Heart left ventricle (tissue), 16 donors: ENCODE measurements at regions not wholly inside any gene's neighbourhood (a gene's known extent, or its start where the extent isn't known, plus 50 kb on each side); places are given as distances from the start of the nearest gene placed in this dataset.
"Not testable (repeated sequence)": the region's sequence is repeated elsewhere in the genome, so short reads cannot be mapped to it uniquely, and the experiment has no call there.

Experiments
- ATAC-seq, 4 donors: fragments of 200-7000 bp; cut with Tn5 transposase; one replicate each; pipeline ENCODE4 v1.9.1; 2020 to 2022; ENCODE audit warnings: moderate library complexity in 4 of 4, mild to moderate bottlenecking in 3 of 4, moderate number of reproducible peaks in 1 of 4
- DNase-seq, 5 donors: peaks; one replicate each; pipeline ENCODE4 v3.0.0-alpha.2; 2020
- H3K27ac ChIP-seq, 12 donors: fragments of 200-600 bp; sonication (generic) in 4 of 12; one replicate each; pipeline versions ENCODE4 v1.5.0 to v1.8.0; 2016 to 2022; ENCODE audit warnings: mild to moderate bottlenecking in 2 of 12
- H3K27me3 ChIP-seq, 9 donors: fragments of 200-600 bp; sonication (generic) in 2 of 9; one replicate each; pipeline versions ENCODE4 v1.5.1 to v1.8.0; 2016 to 2022; ENCODE audit warnings: mild to moderate bottlenecking in 3 of 9
- H3K36me3 ChIP-seq, 9 donors: fragments of 200-600 bp; sonication (generic) in 2 of 9; one replicate each; pipeline versions ENCODE4 v1.5.0 to v1.8.0; 2018 to 2022; ENCODE audit warnings: mild to moderate bottlenecking in 2 of 9
- H3K4me1 ChIP-seq, 12 donors: fragments of 200-600 bp; sonication (generic) in 4 of 12; one replicate each; pipeline versions ENCODE4 v1.5.0 to v1.8.0; 2016 to 2022; ENCODE audit warnings: mild to moderate bottlenecking in 3 of 12
- H3K4me3 ChIP-seq, 12 donors: fragments of 200-600 bp; sonication (generic) in 4 of 12; one replicate each; pipeline versions ENCODE4 v1.5.0 to v1.8.0; 2017 to 2022; ENCODE audit warnings: mild to moderate bottlenecking in 9 of 12, moderate library complexity in 4 of 12
- H3K9me3 ChIP-seq, 12 donors: fragments of 200-600 bp; sonication (generic) in 4 of 12; one replicate each; pipeline versions ENCODE4 v1.5.0 to v1.8.0; 2016 to 2022; ENCODE audit warnings: mild to moderate bottlenecking in 1 of 12
- POLR2A ChIP-seq, 2 donors: fragments of 450-650 bp; IDR thresholded peaks; one replicate each; pipeline ENCODE4 v1.6.1; 2017; ENCODE audit warnings: antibody characterized with exemption in 2 of 2, mild to moderate bottlenecking in 2 of 2, moderate library complexity in 2 of 2
- WGBS, 4 donors: extraction: QIAGEN DNeasy Blood & Tissue Kit in 2 of 4; methylation state at CpG; one replicate each; pipeline versions ENCODE4 v1.1.5 to v1.1.7; 2013 to 2018; 5-methylcytosine and 5-hydroxymethylcytosine counted together
- intact Hi-C, 10 donors: fragments of 100-400 bp; cut with DNase I; formaldehyde crosslinking; loops; one replicate each; pipeline versions ENCODE4 v1.11.1 to v1.14.2; 2022
- TF ChIP-seq, protein P1 (sequence below), 12 donors: fragments of 200-600 bp; sonication (generic) in 4 of 12; IDR thresholded peaks; one replicate each; pipeline versions ENCODE4 v1.5.0 to v1.8.0; 2018 to 2022; ENCODE audit warnings: antibody characterized with exemption in 12 of 12, mild to moderate bottlenecking in 5 of 12
- donor health status: ischemic (EF 13 %, LVEDD 7.1; RV severe dilation, severe dysfunction).
- donor health status: healthy with polysubstance abuse.
- donor health status: DM: no; HTN: yes; CAD: no.
- donor health status: DM: no; HTN: no; CAD: no.
- donor health status: ischemic (EF 25% LVEDD 6.9; RV normal size, moderate dysfunction).
- donor health status: ischemic (EF 25% LVEDD 5.7; RV mildly dilated, moderate dysfunction).
- donor health status: healthy.
- donor health status: DM: yes; HTN: yes; CAD: no.
- donor health status: ischemic (EF 35%, LVEDD 5.7; RV mildly dilated, moderate dysfunction).
- donor health status: nonischemic (EF 11% LVEDD 7.7; RV severe dilation, severe dysfunction).
- donor health status: DM: yes; HTN: yes; CAD: no.
- donor health status: PGD.
- donor health status: ischemic (EF 29% LVEDD 5.4; RV normal size, mild dysfunction).
- donor health status: nonischemic (EF 23%, LVEDD 6.1; RV moderate dilation, normal function).

GRCh38 chr22:44638971-44639760, 62.8 kb upstream of the PRR5 start:
- Histone ChIP-seq H3K27me3 (peaks cover 0 to 4% (median 0%) of the 10 kb centered on the region in 9 donors), H3K27ac (peak overlapping the region in 3 of 12 donors; percentile 13 to 42 (median 34)), H3K4me1 (peaks cover 0 to 17% (median 2%) of the 10 kb centered on the region in 12 donors), H3K4me3 (peak overlapping the region in 1 of 12 donors; percentile 16), H3K36me3 (no peaks in the 10 kb centered on the region), H3K9me3 (no peaks in the 10 kb centered on the region)
- 74 to 81% (median 79%) methylated on average over 33 to 34 of the region's 34 CpGs for WGBS, 4 donors
- intact Hi-C loops = no loop called here
- ATAC-seq (peak in 3 of 4 donors; percentile 28 to 55 (median 34)), DNase-seq (no peak)
- TF ChIP-seq POLR2A (IDR thresholded peaks at IDR 0.05) = no peak
- TF ChIP-seq, protein P1, sequence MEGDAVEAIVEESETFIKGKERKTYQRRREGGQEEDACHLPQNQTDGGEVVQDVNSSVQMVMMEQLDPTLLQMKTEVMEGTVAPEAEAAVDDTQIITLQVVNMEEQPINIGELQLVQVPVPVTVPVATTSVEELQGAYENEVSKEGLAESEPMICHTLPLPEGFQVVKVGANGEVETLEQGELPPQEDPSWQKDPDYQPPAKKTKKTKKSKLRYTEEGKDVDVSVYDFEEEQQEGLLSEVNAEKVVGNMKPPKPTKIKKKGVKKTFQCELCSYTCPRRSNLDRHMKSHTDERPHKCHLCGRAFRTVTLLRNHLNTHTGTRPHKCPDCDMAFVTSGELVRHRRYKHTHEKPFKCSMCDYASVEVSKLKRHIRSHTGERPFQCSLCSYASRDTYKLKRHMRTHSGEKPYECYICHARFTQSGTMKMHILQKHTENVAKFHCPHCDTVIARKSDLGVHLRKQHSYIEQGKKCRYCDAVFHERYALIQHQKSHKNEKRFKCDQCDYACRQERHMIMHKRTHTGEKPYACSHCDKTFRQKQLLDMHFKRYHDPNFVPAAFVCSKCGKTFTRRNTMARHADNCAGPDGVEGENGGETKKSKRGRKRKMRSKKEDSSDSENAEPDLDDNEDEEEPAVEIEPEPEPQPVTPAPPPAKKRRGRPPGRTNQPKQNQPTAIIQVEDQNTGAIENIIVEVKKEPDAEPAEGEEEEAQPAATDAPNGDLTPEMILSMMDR (IDR thresholded peaks at IDR 0.05) = no peak

GRCh38 chr22:44636502-44637206, 65.3 kb upstream of the PRR5 start:
- DNase-seq, H3K36me3 ChIP-seq, ATAC-seq, intact Hi-C loops, H3K9me3 ChIP-seq, H3K27me3 ChIP-seq, H3K4me3 ChIP-seq, H3K27ac ChIP-seq: not testable (repeated sequence)
- peaks cover 0 to 17% (median 2%) of the 10 kb centered on the region in 12 donors for H3K4me1 ChIP-seq
- 89 to 96% (median 95%) methylated on average over 3 of the region's 3 CpGs for WGBS, 4 donors

- H3K27ac ChIP-seq, H3K27me3 ChIP-seq, DNase-seq, H3K9me3 ChIP-seq, H3K4me3 ChIP-seq, H3K36me3 ChIP-seq, intact Hi-C loops, ATAC-seq: not testable (repeated sequence)
- H3K4me1 ChIP-seq = peaks cover 0 to 15% (median under 1%) of the 10 kb centered on the region in 12 donors
- 82 to 89% (median 87%) methylated on average over 9 of the region's 9 CpGs for WGBS, 4 donors
Measured at GRCh38 chr22:44635567-44635966, 66.4 kb upstream of the PRR5 start.

DNA sequence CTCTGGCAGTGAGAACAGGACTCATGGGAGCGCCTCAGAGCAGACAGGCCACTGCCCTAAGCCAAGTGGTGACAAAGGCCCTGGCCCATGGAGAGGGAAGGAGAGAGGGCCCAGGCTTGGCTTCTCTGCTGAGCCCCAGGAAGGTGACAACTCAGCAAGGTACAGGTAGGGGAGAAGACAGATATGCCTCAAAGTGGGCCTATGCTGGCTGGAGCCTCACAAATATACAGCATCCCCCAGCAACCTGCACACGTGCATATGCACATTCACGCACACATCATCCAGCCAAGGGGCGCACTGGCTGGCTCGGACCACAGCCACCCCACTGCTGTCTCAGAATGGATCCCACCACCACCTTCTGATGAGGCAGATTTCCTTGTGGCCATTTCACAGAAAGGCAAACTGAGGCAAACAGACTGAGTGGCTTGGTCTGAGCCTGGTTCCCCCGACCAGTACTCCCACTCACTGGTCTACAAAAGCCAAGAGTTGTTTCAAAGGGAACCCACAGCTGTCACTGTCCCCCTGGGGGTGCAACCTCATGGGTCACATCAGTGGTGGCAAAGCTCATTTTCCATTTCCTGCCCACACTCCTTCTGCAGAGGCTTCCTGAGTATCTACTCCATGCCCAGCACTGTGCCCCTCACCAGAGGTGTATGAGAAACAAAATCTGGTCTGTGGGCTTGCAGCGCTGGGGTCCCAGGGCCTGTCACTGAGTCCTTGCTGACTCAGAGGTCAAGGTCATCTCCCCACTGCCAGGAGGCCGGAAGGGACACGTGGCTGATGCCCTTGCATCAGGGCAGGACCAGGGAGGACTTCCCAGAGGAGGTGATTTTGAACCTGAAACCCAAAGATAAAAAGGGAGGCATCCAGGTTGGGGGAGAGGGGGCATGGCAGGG, 67.3 kb upstream of the PRR5 start:
- TF ChIP-seq POLR2A (IDR thresholded peaks at IDR 0.05) = no peak
- TF ChIP-seq, protein P1 (IDR thresholded peaks at IDR 0.05) = no peak
- DNase-seq (no peak), ATAC-seq (no peak)
- Histone ChIP-seq H3K27ac (no peak overlapping the region), H3K27me3 (no peaks in the 10 kb centered on the region), H3K4me3 (no peak overlapping the region), H3K9me3 (peaks cover 0 to 8% (median 0%) of the 10 kb centered on the region in 12 donors), H3K4me1 (peaks cover 0 to 9% (median 0%) of the 10 kb centered on the region in 12 donors), H3K36me3 (no peaks in the 10 kb centered on the region)
- intact Hi-C loops = no loop called here
- WGBS, 4 donors = 70 to 80% (median 78%) methylated on average over 9 of the region's 9 CpGs
